K562 (cell line): ENCODE measurements at regions not wholly inside any gene's neighbourhood (a gene's known extent, or its start where the extent isn't known, plus 50 kb on each side); places are given as distances from the start of the nearest gene placed in this dataset.

Source experiments
- CREBBP ChIP-seq: IDR thresholded peaks from one replicate; pipeline ENCODE4 v1.6.1; 2012; ENCODE audit warnings: low read depth, mild to moderate bottlenecking, control low read depth, inconsistent platforms, low read length
- DIDO1 ChIP-seq: fragments of 450-650 bp; IDR thresholded peaks from 2 replicates; pipeline ENCODE4 v1.6.1; 2016; ENCODE audit warnings: low read depth, missing biosample characterization, missing genetic modification characterization
- FOXK2 ChIP-seq, 2 experiments: fragments of 450-650 bp; IDR thresholded peaks in 1 of 2; conservative IDR thresholded peaks in 1 of 2; 2 replicates each; pipeline ENCODE4 v1.6.1; 2016; ENCODE audit warnings: low read depth in 2 of 2, mild to moderate bottlenecking in 1 of 2
- HBP1 ChIP-seq: fragments of 450-650 bp; formaldehyde crosslinking; IDR thresholded peaks from 2 replicates; pipeline ENCODE4 v1.4.0; 2022; ENCODE audit warnings: missing genetic modification characterization
- HMBOX1 ChIP-seq: sonication (generic); IDR thresholded peaks from 2 replicates; pipeline ENCODE4 v1.6.1; 2016
- IRF2 ChIP-seq: sonication (generic); formaldehyde crosslinking; IDR thresholded peaks from 2 replicates; pipeline ENCODE4 v1.8.1; 2022; ENCODE audit warnings: mild to moderate bottlenecking, missing genetic modification reagents
- RAD21 ChIP-seq, 2 experiments: fragments of 250-450 bp in 1 of 2; fragments of 450-650 bp in 1 of 2; sonication (Bioruptor Pico) in 1 of 2; formaldehyde crosslinking in 1 of 2; IDR thresholded peaks in 1 of 2; conservative IDR thresholded peaks in 1 of 2; 2 replicates each; pipeline versions ENCODE4 v1.4.0 to v1.8.0; 2020 to 2022; ENCODE audit warnings: mild to moderate bottlenecking in 2 of 2, moderate library complexity in 1 of 2
- REST ChIP-seq, 2 experiments: fragments of 450-650 bp; formaldehyde crosslinking in 1 of 2; IDR thresholded peaks; 2 replicates each; pipeline versions ENCODE4 v1.4.0 to v1.6.1; 2014 to 2020; ENCODE audit warnings: mild to moderate bottlenecking in 2 of 2, borderline replicate concordance in 1 of 2, low read depth in 1 of 2
- VEZF1 ChIP-seq: fragments of 200-800 bp; sonication (Bioruptor generic); IDR thresholded peaks from 2 replicates; pipeline ENCODE4 v1.6.1; 2017; ENCODE audit warnings: missing genetic modification characterization, missing compliant biosample characterization
- XRCC4 ChIP-seq: IDR thresholded peaks from one replicate; pipeline ENCODE4 v1.6.1; 2011; ENCODE audit not compliant: insufficient read depth, insufficient read length; ENCODE audit errors: extremely low read depth
- ZNF143 ChIP-seq: sonication (generic); formaldehyde crosslinking; IDR thresholded peaks from 2 replicates; pipeline ENCODE4 v1.9.0; 2022; ENCODE audit warnings: mild to moderate bottlenecking, missing genetic modification reagents
- ZNF41 ChIP-seq: fragments of 250-450 bp; sonication (Bioruptor Pico); conservative IDR thresholded peaks from 2 replicates; pipeline ENCODE4 v1.4.0; 2020; ENCODE audit warnings: mild to moderate bottlenecking
- ZNF57 ChIP-seq: fragments of 450-650 bp; formaldehyde crosslinking; IDR thresholded peaks from 2 replicates; pipeline ENCODE4 v1.4.0; 2020; ENCODE audit warnings: mild to moderate bottlenecking, moderate library complexity
- ZNF830 ChIP-seq: fragments of 250-450 bp; sonication (Bioruptor Pico); IDR thresholded peaks from 2 replicates; pipeline ENCODE4 v1.5.0; 2021; ENCODE audit warnings: mild to moderate bottlenecking

- no peak for TF ChIP-seq HBP1 (CRISPR knock-in tag)
- TF ChIP-seq ZNF41 (CRISPR knock-in tag): no peak
- TF ChIP-seq ZNF830: no peak
- TF ChIP-seq XRCC4: no peak
- no peak for TF ChIP-seq CREBBP
- TF ChIP-seq VEZF1: 0 out of 2 replicates have a peak, but pooled peaks have one; percentile 28
- TF ChIP-seq HMBOX1: peak; percentile 29; the same call in 1 of the 2 replicates
- TF ChIP-seq ZNF143: no peak
- TF ChIP-seq IRF2 (CRISPR knock-in tag): no peak
- TF ChIP-seq DIDO1 (tag): no peak
- no peak for TF ChIP-seq FOXK2 (conservative IDR thresholded peaks at IDR 0.05 in 1 of 2, IDR thresholded peaks at IDR 0.05 in 1 of 2; ENCODE audit: low read depth in 2 of 2)
- no peak for TF ChIP-seq REST (IDR thresholded peaks at IDR 0.05; ENCODE audit: borderline replicate concordance)
- TF ChIP-seq REST (CRISPR knock-in tag; IDR thresholded peaks at IDR 0.05; ENCODE audit: low read depth): no peak
- no peak for TF ChIP-seq RAD21 (CRISPR knock-in tag; conservative IDR thresholded peaks at IDR 0.05 in 1 of 2, IDR thresholded peaks at IDR 0.05 in 1 of 2)
- TF ChIP-seq ZNF57 (CRISPR knock-in tag): no peak
Measured at GRCh38 chr2:9763356-9764152, 79.7 kb upstream of the TAF1B start (continued).
